GM19397 (cell line): ENCODE measurements at regions not wholly inside any gene's neighbourhood (a gene's known extent, or its start where the extent isn't known, plus 50 kb on each side); places are given as distances from the start of the nearest gene placed in this dataset.

Experiments
- ATAC-seq: cut with Tn5 transposase; IDR thresholded peaks from one replicate; pipeline ENCODE4 v1.9.1; 2021; ENCODE audit warnings: mild to moderate bottlenecking, moderate library complexity; ENCODE audit not compliant: unreplicated experiment

GRCh38 chr17:68812876-68813584, 142.2 kb downstream of the ABCA8 start:
- no peak for ATAC-seq

- no peak for ATAC-seq
These were observed 146.0 kb downstream of the ABCA8 start for GRCh38 chr17:68809148-68809547.

GRCh38 chr17:68807998-68808772, 147.0 kb downstream of the ABCA8 start:
- no peak for ATAC-seq

- no peak for ATAC-seq
These were observed 149.6 kb downstream of the ABCA8 start for GRCh38 chr17:68805609-68806008.

GRCh38 chr17:68804777-68805520, 150.2 kb downstream of the ABCA8 start:
- ATAC-seq, result no peak

GRCh38 chr17:68803164-68803929, 151.8 kb downstream of the ABCA8 start:
- ATAC-seq, result no peak

- ATAC-seq, result no peak
These were observed 153.6 kb downstream of the ABCA8 start for GRCh38 chr17:68801335-68802247.

GRCh38 chr17:68800751-68801150, 154.4 kb downstream of the ABCA8 start:
- no peak for ATAC-seq

- ATAC-seq, result no peak
These were observed 160.4 kb downstream of the ABCA8 start for GRCh38 chr17:68794636-68795434.

- no peak for ATAC-seq
These were observed 162.3 kb downstream of the ABCA8 start for GRCh38 chr17:68792873-68793272.

GRCh38 chr17:68792042-68792685, 163.0 kb downstream of the ABCA8 start:
- ATAC-seq, result no peak

GRCh38 chr17:68790931-68791330, 164.3 kb downstream of the ABCA8 start:
- no peak for ATAC-seq

- no peak for ATAC-seq
These were observed 164.7 kb downstream of the ABCA8 start for GRCh38 chr17:68790492-68790891.

GRCh38 chr17:68789203-68789962, 165.8 kb downstream of the ABCA8 start:
- no peak for ATAC-seq

- no peak for ATAC-seq
These were observed 169.4 kb downstream of the ABCA8 start for GRCh38 chr17:68785565-68786486.

GRCh38 chr17:68784431-68784830, 170.8 kb downstream of the ABCA8 start:
- no peak for ATAC-seq

- ATAC-seq, result no peak
These were observed 171.3 kb downstream of the ABCA8 start for GRCh38 chr17:68783861-68784260.
